ENCODE measurements at regions not wholly inside any gene's neighbourhood (a gene's known extent, or its start where the extent isn't known, plus 50 kb on each side); places are given as distances from the start of the nearest gene placed in this dataset.

GRCh38 chr2:407630-408029, 119.7 kb upstream of the ALKAL2 start:
- Histone ChIP-seq H3K4me3 (replicated peaks in 1 of 4; ENCODE audit: control extremely low read depth in 1 of 4, insufficient read depth in 1 of 4, low read depth in 3 of 4, low read length in 4 of 4) (no peak overlapping the region), H3K9me3 (ENCODE audit: control insufficient read depth, insufficient read depth, low read depth, low read length) (no peaks in the 10 kb centered on the region), H3K4me1 (ENCODE audit: control insufficient read depth, extremely low read depth, insufficient read depth, low read length) (no peaks in the 10 kb centered on the region), H4K20me1 (ENCODE audit: control insufficient read depth, extremely low read depth, insufficient read depth, low read length) (no peaks in the 10 kb centered on the region), H2AFZ (ENCODE audit: low read length) (no peak overlapping the region), H3K79me2 (ENCODE audit: control insufficient read depth, insufficient read depth, low read length) (no peaks in the 10 kb centered on the region), H3K9ac (ENCODE audit: insufficient read depth, low read length) (no peak overlapping the region), H3K27ac (ENCODE audit: insufficient read depth, low read length) (no peak overlapping the region), H3K27me3 (ENCODE audit: control insufficient read depth, insufficient read depth, low read length) (no peaks in the 10 kb centered on the region), H3K36me3 (ENCODE audit: control insufficient read depth, insufficient read depth, low read length) (no peaks in the 10 kb centered on the region), H3K4me2 (ENCODE audit: extremely low read depth, insufficient read depth, low read length) (no peak overlapping the region)
- DNase-seq (ENCODE audit: low read depth in 2 of 2) = no peak
- no peak for TF ChIP-seq CTCF (conservative IDR thresholded peaks at IDR 0.05 in 1 of 2, IDR thresholded peaks at IDR 0.05 in 1 of 2; ENCODE audit: low read depth in 1 of 2, low read length in 2 of 2)
- no peak for TF ChIP-seq EZH2 (IDR thresholded peaks at IDR 0.05; ENCODE audit: low read length, missing control alignments)

- Histone ChIP-seq H3K4me3 (replicated peaks in 1 of 4; ENCODE audit: control extremely low read depth in 1 of 4, insufficient read depth in 1 of 4, low read depth in 3 of 4, low read length in 4 of 4) (no peak overlapping the region), H3K27ac (ENCODE audit: insufficient read depth, low read length) (no peak overlapping the region), H3K4me2 (ENCODE audit: extremely low read depth, insufficient read depth, low read length) (no peak overlapping the region), H3K79me2 (ENCODE audit: control insufficient read depth, insufficient read depth, low read length) (no peaks in the 10 kb centered on the region), H3K4me1 (ENCODE audit: control insufficient read depth, extremely low read depth, insufficient read depth, low read length) (no peaks in the 10 kb centered on the region), H3K27me3 (ENCODE audit: control insufficient read depth, insufficient read depth, low read length) (no peaks in the 10 kb centered on the region), H2AFZ (ENCODE audit: low read length) (no peak overlapping the region), H3K36me3 (ENCODE audit: control insufficient read depth, insufficient read depth, low read length) (no peaks in the 10 kb centered on the region), H4K20me1 (ENCODE audit: control insufficient read depth, extremely low read depth, insufficient read depth, low read length) (no peaks in the 10 kb centered on the region), H3K9ac (ENCODE audit: insufficient read depth, low read length) (no peak overlapping the region), H3K9me3 (ENCODE audit: control insufficient read depth, insufficient read depth, low read depth, low read length) (no peaks in the 10 kb centered on the region)
- no peak for DNase-seq (ENCODE audit: low read depth in 2 of 2)
- TF ChIP-seq EZH2 (IDR thresholded peaks at IDR 0.05; ENCODE audit: low read length, missing control alignments) (no peak), CTCF (conservative IDR thresholded peaks at IDR 0.05 in 1 of 2, IDR thresholded peaks at IDR 0.05 in 1 of 2; ENCODE audit: low read depth in 1 of 2, low read length in 2 of 2) (no peak)
Observed at GRCh38 chr2:406876-407275, 119.0 kb upstream of the ALKAL2 start.

- TF ChIP-seq CTCF (conservative IDR thresholded peaks at IDR 0.05 in 1 of 2, IDR thresholded peaks at IDR 0.05 in 1 of 2; ENCODE audit: low read depth in 1 of 2, low read length in 2 of 2) = no peak
- TF ChIP-seq EZH2 (IDR thresholded peaks at IDR 0.05; ENCODE audit: low read length, missing control alignments) = no peak
- Histone ChIP-seq H3K79me2 (ENCODE audit: control insufficient read depth, insufficient read depth, low read length) (no peaks in the 10 kb centered on the region), H3K4me2 (ENCODE audit: extremely low read depth, insufficient read depth, low read length) (no peak overlapping the region), H3K4me1 (ENCODE audit: control insufficient read depth, extremely low read depth, insufficient read depth, low read length) (no peaks in the 10 kb centered on the region), H3K27ac (ENCODE audit: insufficient read depth, low read length) (no peak overlapping the region), H3K4me3 (replicated peaks in 1 of 4; ENCODE audit: control extremely low read depth in 1 of 4, insufficient read depth in 1 of 4, low read depth in 3 of 4, low read length in 4 of 4) (no peak overlapping the region), H3K9ac (ENCODE audit: insufficient read depth, low read length) (no peak overlapping the region), H3K36me3 (ENCODE audit: control insufficient read depth, insufficient read depth, low read length) (no peaks in the 10 kb centered on the region), H3K27me3 (ENCODE audit: control insufficient read depth, insufficient read depth, low read length) (no peaks in the 10 kb centered on the region), H4K20me1 (ENCODE audit: control insufficient read depth, extremely low read depth, insufficient read depth, low read length) (no peaks in the 10 kb centered on the region), H3K9me3 (ENCODE audit: control insufficient read depth, insufficient read depth, low read depth, low read length) (no peaks in the 10 kb centered on the region), H2AFZ (ENCODE audit: low read length) (no peak overlapping the region)
- no peak for DNase-seq (ENCODE audit: low read depth in 2 of 2)
Observed at GRCh38 chr2:406231-406630, 118.3 kb upstream of the ALKAL2 start.
